ENCODE measurements at regions not wholly inside any gene's neighbourhood (a gene's known extent, or its start where the extent isn't known, plus 50 kb on each side); places are given as distances from the start of the nearest gene placed in this dataset.

- ATAC-seq, result no peak
- in situ Hi-C loops (cut with MboI) (no loop called here), intact Hi-C loops (cut with micrococcal nuclease) (no loop called here)
- H3K4me1 ChIP-seq (replicated peaks in 1 of 2; ENCODE audit: control insufficient read depth in 2 of 2, insufficient read depth in 2 of 2, low read length in 2 of 2), result no peaks in the 10 kb centered on the region
- H3K27me3 ChIP-seq (ENCODE audit: control insufficient read depth in 2 of 2, insufficient read depth in 2 of 2, low read length in 2 of 2), result peaks cover 9 to 29% of the 10 kb centered on the region in 2 experiments
- BruUV-seq (replicated peaks), result no TSS peak
- 0% methylated on average over 9 of the region's 9 CpGs for WGBS (ENCODE audit: insufficient coverage, low coverage, missing lambda C conversion rate)
- H4K20me1 ChIP-seq (replicated peaks; ENCODE audit: control insufficient read depth, insufficient read depth, low read length), result no peaks in the 10 kb centered on the region
- ChIA-PET POLR2A (interaction anchor here (0.7 kb wide), 1 partner anchor 35 kb away, joined by 3 read pairs; no protein-coding TSS in a partner anchor), CTCF (ENCODE audit: low intra/inter-chr PET ratio) (no interaction called here)
- H3K9me3 ChIP-seq (replicated peaks; ENCODE audit: control insufficient read depth, insufficient read depth, low read depth, low read length), result no peaks in the 10 kb centered on the region
- no peaks in the 10 kb centered on the region for H3K9me1 ChIP-seq (ENCODE audit: control insufficient read depth, insufficient read depth, low read length)
- no peak for TF ChIP-seq HNRNPK (IDR thresholded peaks at IDR 0.05; ENCODE audit: low read depth, low read length, poor library complexity, severe bottlenecking)
- no peak overlapping the region for H3K27ac ChIP-seq (ENCODE audit: extremely low read depth, low read depth, low read length)
- no peak overlapping the region for H3K4me2 ChIP-seq (ENCODE audit: insufficient read depth, low read length)
- no peak for DNase-seq (ENCODE audit: extremely low read depth in 1 of 4, low spot score in 3 of 4)
- no peaks in the 10 kb centered on the region for H3K79me2 ChIP-seq (ENCODE audit: control insufficient read depth, insufficient read depth, low read length)
- no peak overlapping the region for H3K4me3 ChIP-seq
- no peak overlapping the region for H2AFZ ChIP-seq (ENCODE audit: low read depth, low read length)
- no peak for FAIRE-seq
- H3K36me3 ChIP-seq (ENCODE audit: control insufficient read depth, insufficient read depth, low read length), result no peaks in the 10 kb centered on the region
- no peak overlapping the region for H3K9ac ChIP-seq (ENCODE audit: insufficient read depth in 1 of 2, low read depth in 2 of 2, low read length in 2 of 2)
These were observed 98.2 kb downstream of the AXIN2 start for GRCh38 chr17:65463242-65463641.

- in situ Hi-C loops (cut with MboI), result no loop called here
These were observed 101.6 kb downstream of the AXIN2 start for GRCh38 chr17:65459677-65460347.

More at GRCh38 chr17:65459677-65460347, 101.6 kb downstream of the AXIN2 start:
- Histone ChIP-seq H3K27me3 (ENCODE audit: control insufficient read depth in 2 of 2, insufficient read depth in 2 of 2, low read length in 2 of 2) (peaks cover 9 to 37% of the 10 kb centered on the region in 2 experiments), H3K27ac (ENCODE audit: extremely low read depth, low read depth, low read length) (no peak overlapping the region), H3K36me3 (ENCODE audit: control insufficient read depth, insufficient read depth, low read length) (no peaks in the 10 kb centered on the region), H3K9me1 (ENCODE audit: control insufficient read depth, insufficient read depth, low read length) (no peaks in the 10 kb centered on the region), H2AFZ (ENCODE audit: low read depth, low read length) (no peak overlapping the region), H3K9ac (ENCODE audit: insufficient read depth in 1 of 2, low read depth in 2 of 2, low read length in 2 of 2) (no peak overlapping the region), H3K4me2 (ENCODE audit: insufficient read depth, low read length) (no peak overlapping the region), H3K4me1 (replicated peaks in 1 of 2; ENCODE audit: control insufficient read depth in 2 of 2, insufficient read depth in 2 of 2, low read length in 2 of 2) (no peaks in the 10 kb centered on the region), H4K20me1 (replicated peaks; ENCODE audit: control insufficient read depth, insufficient read depth, low read length) (no peaks in the 10 kb centered on the region), H3K79me2 (ENCODE audit: control insufficient read depth, insufficient read depth, low read length) (no peaks in the 10 kb centered on the region), H3K9me3 (replicated peaks; ENCODE audit: control insufficient read depth, insufficient read depth, low read depth, low read length) (no peaks in the 10 kb centered on the region), H3K4me3 (no peak overlapping the region)
- FAIRE-seq (no peak), DNase-seq (ENCODE audit: extremely low read depth in 1 of 4, low spot score in 3 of 4) (no peak), ATAC-seq (no peak)
- CTCF ChIA-PET (ENCODE audit: low intra/inter-chr PET ratio), result no interaction called here
- TF ChIP-seq HDGF (IDR thresholded peaks at IDR 0.05), result no peak
- TF ChIP-seq, protein P1, sequence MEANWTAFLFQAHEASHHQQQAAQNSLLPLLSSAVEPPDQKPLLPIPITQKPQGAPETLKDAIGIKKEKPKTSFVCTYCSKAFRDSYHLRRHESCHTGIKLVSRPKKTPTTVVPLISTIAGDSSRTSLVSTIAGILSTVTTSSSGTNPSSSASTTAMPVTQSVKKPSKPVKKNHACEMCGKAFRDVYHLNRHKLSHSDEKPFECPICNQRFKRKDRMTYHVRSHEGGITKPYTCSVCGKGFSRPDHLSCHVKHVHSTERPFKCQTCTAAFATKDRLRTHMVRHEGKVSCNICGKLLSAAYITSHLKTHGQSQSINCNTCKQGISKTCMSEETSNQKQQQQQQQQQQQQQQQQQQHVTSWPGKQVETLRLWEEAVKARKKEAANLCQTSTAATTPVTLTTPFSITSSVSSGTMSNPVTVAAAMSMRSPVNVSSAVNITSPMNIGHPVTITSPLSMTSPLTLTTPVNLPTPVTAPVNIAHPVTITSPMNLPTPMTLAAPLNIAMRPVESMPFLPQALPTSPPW (CRISPR knock-in tag; IDR thresholded peaks at IDR 0.05), result no peak
- no peak for TF ChIP-seq GTF2F1 (IDR thresholded peaks at IDR 0.05; ENCODE audit: low read depth, low read length)
- TF ChIP-seq ZNF668 (CRISPR knock-in tag; IDR thresholded peaks at IDR 0.05), result no peak
- TF ChIP-seq FOXP1 (CRISPR knock-in tag; IDR thresholded peaks at IDR 0.05), result no peak
- no peak for TF ChIP-seq ZNF507 (tag; conservative IDR thresholded peaks at IDR 0.05)
- POLR2A ChIA-PET, result interaction anchor here (0.6 kb wide), 1 partner anchor 1481 kb away, joined by 3 read pairs; no protein-coding TSS in a partner anchor
- BruUV-seq (replicated peaks), result no TSS peak
- WGBS (ENCODE audit: insufficient coverage, low coverage, missing lambda C conversion rate), result 0% methylated on average over 15 of the region's 15 CpGs
- intact Hi-C loops (cut with micrococcal nuclease), result no loop called here
